DLD1 (cell line): ENCODE measurements at regions not wholly inside any gene's neighbourhood (a gene's known extent, or its start where the extent isn't known, plus 50 kb on each side); places are given as distances from the start of the nearest gene placed in this dataset.

ENCODE experiments used
- in situ Hi-C: cut with HindIII; loops from 2 replicates; pipeline ENCODE4 v1.10.0; 2017; ENCODE audit warnings: low sequenced_read_pairs

GRCh38 chr4:151953312-151953711, 192.5 kb upstream of the GATB start:
- in situ Hi-C loops: no loop called here

- in situ Hi-C loops: no loop called here
Observed at GRCh38 chr4:151952711-151953254, 192.0 kb upstream of the GATB start.

GRCh38 chr4:151952137-151952536, 191.3 kb upstream of the GATB start:
- in situ Hi-C loops: no loop called here

- in situ Hi-C loops: no loop called here
Observed at GRCh38 chr4:151951671-151952050, 190.9 kb upstream of the GATB start.

GRCh38 chr4:151950993-151951670, 190.3 kb upstream of the GATB start:
- in situ Hi-C loops: no loop called here

GRCh38 chr4:151948351-151949016, 187.7 kb upstream of the GATB start:
- in situ Hi-C loops: no loop called here

GRCh38 chr4:151946718-151947117, 185.9 kb upstream of the GATB start:
- in situ Hi-C loops: no loop called here

GRCh38 chr4:151942971-151943370, 182.2 kb upstream of the GATB start:
- in situ Hi-C loops: no loop called here

GRCh38 chr4:151940926-151941617, 180.3 kb upstream of the GATB start:
- in situ Hi-C loops: no loop called here

GRCh38 chr4:151940291-151940690, 179.5 kb upstream of the GATB start:
- in situ Hi-C loops: no loop called here

GRCh38 chr4:151939670-151940069, 178.9 kb upstream of the GATB start:
- in situ Hi-C loops: no loop called here

- in situ Hi-C loops: no loop called here
Observed at GRCh38 chr4:151935411-151935810, 174.6 kb upstream of the GATB start.

- in situ Hi-C loops: no loop called here
Observed at GRCh38 chr4:151934766-151935165, 174.0 kb upstream of the GATB start.

- in situ Hi-C loops: no loop called here
Observed at GRCh38 chr4:151933122-151933827, 172.5 kb upstream of the GATB start.

- in situ Hi-C loops: no loop called here
Observed at GRCh38 chr4:151931563-151931962, 170.8 kb upstream of the GATB start.

GRCh38 chr4:151930372-151930771, 169.6 kb upstream of the GATB start:
- in situ Hi-C loops: no loop called here

- in situ Hi-C loops: no loop called here
Observed at GRCh38 chr4:151928112-151928511, 167.3 kb upstream of the GATB start.

GRCh38 chr4:151922811-151923210, 162.0 kb upstream of the GATB start:
- in situ Hi-C loops: no loop called here

GRCh38 chr4:151922306-151922705, 161.5 kb upstream of the GATB start:
- in situ Hi-C loops: no loop called here

GRCh38 chr4:151921811-151922210, 161.0 kb upstream of the GATB start:
- in situ Hi-C loops: no loop called here

- in situ Hi-C loops: no loop called here
Observed at GRCh38 chr4:151921386-151921785, 160.6 kb upstream of the GATB start.
